GM12873 (cell line): ENCODE measurements at regions not wholly inside any gene's neighbourhood (a gene's known extent, or its start where the extent isn't known, plus 50 kb on each side); places are given as distances from the start of the nearest gene placed in this dataset.

Experiments used
- CTCF ChIP-seq: IDR thresholded peaks from 2 replicates; pipeline ENCODE4 v1.5.1; 2012; ENCODE audit warnings: low read depth, mild to moderate bottlenecking, moderate library complexity, low read length, control low read depth; ENCODE audit not compliant: insufficient read depth; ENCODE audit errors: missing control alignments

GRCh38 chr3:188940573-188940932 is 231.2 kb upstream of the TPRG1 start:
- no peak for TF ChIP-seq CTCF

- no peak for TF ChIP-seq CTCF
Measured at GRCh38 chr3:188941103-188941502, 230.7 kb upstream of the TPRG1 start.

- TF ChIP-seq CTCF: no peak
Measured at GRCh38 chr3:188942191-188942590, 229.6 kb upstream of the TPRG1 start.

- no peak for TF ChIP-seq CTCF
Measured at GRCh38 chr3:188943591-188943990, 228.2 kb upstream of the TPRG1 start.

GRCh38 chr3:188944108-188944507 is 227.7 kb upstream of the TPRG1 start:
- no peak for TF ChIP-seq CTCF

- no peak for TF ChIP-seq CTCF
Measured at GRCh38 chr3:188946351-188947240, 225.2 kb upstream of the TPRG1 start.

GRCh38 chr3:188947401-188948280 is 224.1 kb upstream of the TPRG1 start:
- no peak for TF ChIP-seq CTCF
